ENCODE measurements at regions not wholly inside any gene's neighbourhood (a gene's known extent, or its start where the extent isn't known, plus 50 kb on each side); places are given as distances from the start of the nearest gene placed in this dataset.

DNA sequence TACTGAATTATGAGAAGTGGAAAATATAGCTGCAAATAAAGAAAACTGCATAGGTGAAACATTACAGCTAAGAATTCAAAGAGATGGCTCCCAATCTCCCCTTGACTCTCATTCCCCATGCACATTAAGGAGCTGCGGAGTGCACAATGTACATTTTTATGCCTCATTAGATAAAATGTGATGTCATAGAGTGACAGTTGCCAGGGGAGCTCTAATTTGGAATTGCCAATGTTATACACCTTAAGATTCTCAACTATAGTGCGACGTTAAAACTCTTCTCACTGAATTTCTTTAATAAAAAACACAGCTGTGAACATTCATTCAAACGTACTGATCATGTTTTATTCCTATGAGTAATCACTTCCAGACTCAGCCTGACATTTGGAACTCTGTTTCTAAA, 386.9 kb upstream of the CELF2 start:
- ATAC-seq (no peak), DNase-seq (ENCODE audit: low spot score in 2 of 2) (no peak)
- no peaks in the 10 kb centered on the region for H3K4me1 Mint-ChIP-seq
- no peaks in the 10 kb centered on the region for H3K36me3 Mint-ChIP-seq
- H3K27ac Mint-ChIP-seq = no peak overlapping the region
- H3K4me3 Mint-ChIP-seq = no peak overlapping the region
- no peaks in the 10 kb centered on the region for H3K9me3 Mint-ChIP-seq

GRCh38 chr10:10642189-10642588, 375.5 kb upstream of the CELF2 start:
- ATAC-seq (no peak), DNase-seq (ENCODE audit: low spot score in 2 of 2) (no peak)
- Mint-ChIP-seq H3K4me1 (no peaks in the 10 kb centered on the region), H3K4me3 (no peak overlapping the region), H3K36me3 (no peaks in the 10 kb centered on the region), H3K9me3 (no peaks in the 10 kb centered on the region), H3K27ac (no peak overlapping the region)

- Mint-ChIP-seq H3K36me3 (no peaks in the 10 kb centered on the region), H3K4me1 (no peaks in the 10 kb centered on the region), H3K4me3 (no peak overlapping the region), H3K9me3 (no peaks in the 10 kb centered on the region), H3K27ac (no peak overlapping the region)
- ATAC-seq (no peak), DNase-seq (ENCODE audit: low spot score in 2 of 2) (no peak)
These were observed 374.9 kb upstream of the CELF2 start for GRCh38 chr10:10642751-10643150.

- DNase-seq (ENCODE audit: low spot score in 2 of 2) (no peak), ATAC-seq (no peak)
- no peaks in the 10 kb centered on the region for H3K36me3 Mint-ChIP-seq
- H3K27ac Mint-ChIP-seq = no peak overlapping the region
- H3K4me3 Mint-ChIP-seq = no peak overlapping the region
- no peaks in the 10 kb centered on the region for H3K4me1 Mint-ChIP-seq
- H3K9me3 Mint-ChIP-seq = no peaks in the 10 kb centered on the region
These were observed 373.5 kb upstream of the CELF2 start for GRCh38 chr10:10644008-10644646.

GRCh38 chr10:10644676-10645385, 372.8 kb upstream of the CELF2 start:
- no peak overlapping the region for H3K27ac Mint-ChIP-seq
- H3K36me3 Mint-ChIP-seq = no peaks in the 10 kb centered on the region
- H3K4me1 Mint-ChIP-seq = no peaks in the 10 kb centered on the region
- no peak for DNase-seq (ENCODE audit: low spot score in 2 of 2)
- H3K9me3 Mint-ChIP-seq = no peaks in the 10 kb centered on the region
- ATAC-seq = no peak
- H3K4me3 Mint-ChIP-seq = no peak overlapping the region

GRCh38 chr10:10647331-10647730, 370.3 kb upstream of the CELF2 start:
- H3K27ac Mint-ChIP-seq = no peak overlapping the region
- no peaks in the 10 kb centered on the region for H3K4me1 Mint-ChIP-seq
- no peaks in the 10 kb centered on the region for H3K36me3 Mint-ChIP-seq
- ATAC-seq (no peak), DNase-seq (ENCODE audit: low spot score in 2 of 2) (no peak)
- peaks cover 6% of the 10 kb centered on the region for H3K9me3 Mint-ChIP-seq
- H3K4me3 Mint-ChIP-seq = no peak overlapping the region

DNA sequence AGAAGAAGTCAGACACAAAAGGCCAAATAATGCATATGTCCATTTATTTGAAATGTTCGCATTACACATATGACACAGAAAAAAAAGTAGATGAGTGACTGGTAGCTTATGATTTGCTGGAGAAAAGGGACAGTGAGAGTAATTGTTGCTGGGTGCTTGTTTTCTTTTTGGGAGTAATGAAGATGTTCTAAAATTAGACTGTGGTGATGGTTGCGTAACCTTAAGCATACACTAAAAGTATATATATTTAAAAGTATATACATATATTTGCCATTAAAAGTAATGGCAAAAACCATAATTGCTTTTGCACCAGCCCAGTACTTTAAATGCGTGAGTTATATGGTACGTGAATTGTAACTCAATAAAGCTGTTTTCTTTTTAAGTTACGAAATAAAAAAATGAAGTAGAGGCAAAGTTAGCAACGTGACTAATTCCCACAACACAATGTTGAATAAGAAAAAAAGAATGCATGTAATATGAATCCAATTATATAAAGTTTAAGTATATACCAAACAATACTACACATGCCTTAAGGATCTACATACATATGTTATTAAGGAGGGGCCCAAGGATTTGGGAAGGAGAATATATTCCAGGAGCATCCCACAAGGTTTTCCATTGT, 360.4 kb upstream of the CELF2 start:
- Mint-ChIP-seq H3K36me3 (no peaks in the 10 kb centered on the region), H3K9me3 (no peaks in the 10 kb centered on the region), H3K27ac (no peak overlapping the region), H3K4me1 (no peaks in the 10 kb centered on the region), H3K4me3 (no peak overlapping the region)
- ATAC-seq = no peak
- no peak for DNase-seq (ENCODE audit: low spot score in 2 of 2)

DNA sequence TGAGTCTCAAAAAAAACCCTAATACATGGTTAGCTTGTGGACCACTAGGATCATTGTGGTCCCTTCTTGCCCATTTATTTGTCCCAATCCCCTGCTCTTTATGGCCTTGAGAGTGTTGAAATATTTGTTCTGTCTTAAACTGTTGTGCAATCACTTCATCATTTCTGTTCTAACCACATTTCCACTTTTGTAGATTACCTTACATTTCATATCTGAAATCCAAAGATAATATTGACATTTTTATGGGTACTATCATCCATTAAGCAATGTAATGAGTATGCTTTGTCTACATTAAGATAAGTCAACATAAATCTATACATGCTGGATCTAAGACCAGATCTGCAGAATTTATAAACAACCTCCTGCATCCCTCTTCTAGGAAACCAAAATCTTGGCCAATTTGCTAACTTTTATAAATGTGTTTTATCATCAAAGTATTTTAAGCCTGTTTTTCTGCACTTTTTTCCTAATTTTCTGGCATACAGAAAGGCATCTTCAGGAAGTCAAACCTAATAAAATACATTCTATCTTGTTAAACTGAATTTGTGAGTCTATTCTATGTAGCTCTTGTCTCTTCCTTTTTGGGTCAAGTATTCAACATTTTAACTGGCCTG, 359.4 kb upstream of the CELF2 start:
- ATAC-seq = no peak
- no peak overlapping the region for H3K4me3 Mint-ChIP-seq
- no peaks in the 10 kb centered on the region for H3K4me1 Mint-ChIP-seq
- no peaks in the 10 kb centered on the region for H3K9me3 Mint-ChIP-seq
- H3K27ac Mint-ChIP-seq = no peak overlapping the region
- no peaks in the 10 kb centered on the region for H3K36me3 Mint-ChIP-seq
- no peak for DNase-seq (ENCODE audit: low spot score in 2 of 2)

- no peak for ATAC-seq
- H3K36me3 Mint-ChIP-seq = no peaks in the 10 kb centered on the region
- H3K4me3 Mint-ChIP-seq = no peak overlapping the region
- DNase-seq (ENCODE audit: low spot score in 2 of 2) = no peak
- no peaks in the 10 kb centered on the region for H3K9me3 Mint-ChIP-seq
- no peak overlapping the region for H3K27ac Mint-ChIP-seq
- no peaks in the 10 kb centered on the region for H3K4me1 Mint-ChIP-seq
These were observed 357.6 kb upstream of the CELF2 start for GRCh38 chr10:10660054-10660453.

DNA sequence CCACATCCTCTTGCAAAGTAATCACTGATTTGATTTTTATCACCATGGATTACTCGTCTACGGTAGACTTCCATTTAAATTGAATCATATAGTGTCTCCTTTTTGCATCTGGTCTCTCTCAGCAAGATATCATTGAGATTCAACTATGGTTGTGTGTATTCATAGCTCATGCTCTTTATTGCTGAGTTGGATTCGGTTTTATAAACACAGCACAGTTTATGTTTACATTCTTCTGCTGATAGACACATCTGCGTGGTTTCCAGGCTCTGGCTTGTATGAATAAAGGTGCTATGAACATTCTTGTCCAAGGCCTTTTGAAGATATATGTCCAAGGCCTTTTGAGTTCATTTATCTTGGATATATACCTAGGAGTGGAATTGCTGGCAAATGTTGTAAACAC, 356.5 kb upstream of the CELF2 start:
- Mint-ChIP-seq H3K36me3 (no peaks in the 10 kb centered on the region), H3K4me1 (no peaks in the 10 kb centered on the region), H3K9me3 (no peaks in the 10 kb centered on the region), H3K27ac (no peak overlapping the region), H3K4me3 (no peak overlapping the region)
- DNase-seq (ENCODE audit: low spot score in 2 of 2) (no peak), ATAC-seq (no peak)

DNA sequence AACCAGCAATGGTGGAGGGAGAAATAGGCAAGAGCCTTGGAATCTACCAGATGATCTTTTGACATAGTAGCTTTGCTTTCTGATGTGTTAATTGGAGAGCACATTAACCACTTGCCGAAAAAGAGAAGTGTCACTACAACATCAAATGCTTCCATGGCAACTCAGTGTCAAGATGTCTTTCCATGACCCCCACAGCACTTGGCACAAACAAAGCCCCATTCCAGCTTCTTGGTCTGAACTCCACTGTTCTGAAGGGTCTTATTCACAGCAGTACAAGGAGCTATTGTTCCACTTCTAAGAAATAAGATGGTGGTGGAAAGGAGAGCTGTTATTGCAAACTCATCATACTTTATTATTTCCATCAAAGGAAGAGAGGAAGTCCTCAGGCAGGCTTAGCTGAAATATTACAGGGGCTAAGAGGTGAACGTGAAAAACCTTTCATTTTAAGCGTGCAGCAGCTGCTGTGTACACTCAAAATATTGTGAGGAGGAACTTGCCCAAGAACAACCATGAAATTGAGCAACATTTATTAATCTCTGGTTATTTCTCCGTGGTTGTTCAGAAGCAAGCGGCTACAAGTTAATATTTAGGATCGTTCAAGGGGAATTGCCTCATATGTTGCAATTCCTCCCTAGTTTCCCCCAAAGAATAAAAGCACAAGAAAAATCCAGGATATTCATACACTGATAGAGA, 354.8 kb upstream of the CELF2 start:
- Mint-ChIP-seq H3K4me1 (no peaks in the 10 kb centered on the region), H3K36me3 (no peaks in the 10 kb centered on the region), H3K9me3 (no peaks in the 10 kb centered on the region), H3K27ac (no peak overlapping the region), H3K4me3 (no peak overlapping the region)
- ATAC-seq (no peak), DNase-seq (ENCODE audit: low spot score in 2 of 2) (no peak)

DNA sequence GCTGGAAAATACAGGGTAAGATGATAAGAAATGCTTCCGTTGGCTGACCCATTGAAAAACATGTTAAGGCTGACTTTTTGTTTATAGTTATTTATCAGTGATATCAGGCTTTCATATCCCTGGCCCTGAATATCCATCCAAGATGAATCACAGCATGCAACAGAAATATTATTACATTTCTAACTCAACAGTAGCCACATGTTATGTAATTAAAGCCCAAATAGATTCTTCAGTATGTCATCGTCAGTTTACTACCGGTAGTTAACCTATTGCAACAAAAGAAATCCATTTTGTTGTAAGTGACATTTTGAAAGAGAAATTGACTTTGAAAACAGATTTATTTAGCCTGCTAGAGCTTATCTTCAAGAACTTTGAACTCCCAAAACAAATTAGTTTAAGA, 354.1 kb upstream of the CELF2 start:
- H3K4me3 Mint-ChIP-seq = no peak overlapping the region
- no peaks in the 10 kb centered on the region for H3K36me3 Mint-ChIP-seq
- H3K4me1 Mint-ChIP-seq = no peaks in the 10 kb centered on the region
- ATAC-seq = no peak
- no peak overlapping the region for H3K27ac Mint-ChIP-seq
- DNase-seq (ENCODE audit: low spot score in 2 of 2) = no peak
- H3K9me3 Mint-ChIP-seq = no peaks in the 10 kb centered on the region

DNA sequence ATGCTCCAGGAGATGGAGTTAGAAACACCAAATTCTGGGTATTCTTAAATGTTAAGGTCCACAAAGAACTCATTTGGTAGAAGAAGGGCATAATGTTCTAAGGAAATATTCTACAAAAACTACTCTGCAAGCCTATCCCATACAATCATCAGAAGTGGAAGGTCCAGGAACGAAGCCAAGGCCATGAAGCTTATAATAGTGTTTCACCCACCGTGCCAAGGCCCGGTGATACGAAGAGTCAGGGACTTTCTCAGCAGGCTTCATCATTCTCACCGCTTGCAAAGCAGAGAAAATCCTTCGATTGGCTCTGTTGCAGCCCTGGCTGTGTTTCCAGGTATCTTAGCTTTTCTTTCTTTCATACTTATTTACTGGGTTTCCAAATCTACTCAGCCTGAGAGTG, 351.9 kb upstream of the CELF2 start:
- H3K27ac Mint-ChIP-seq = no peak overlapping the region
- DNase-seq (ENCODE audit: low spot score in 2 of 2) = no peak
- H3K9me3 Mint-ChIP-seq = no peaks in the 10 kb centered on the region
- H3K36me3 Mint-ChIP-seq = no peaks in the 10 kb centered on the region
- H3K4me3 Mint-ChIP-seq = no peak overlapping the region
- no peaks in the 10 kb centered on the region for H3K4me1 Mint-ChIP-seq
- ATAC-seq = no peak

GRCh38 chr10:10667466-10667865, 350.2 kb upstream of the CELF2 start:
- DNase-seq (ENCODE audit: low spot score in 2 of 2) (no peak), ATAC-seq (no peak)
- Mint-ChIP-seq H3K4me3 (no peak overlapping the region), H3K4me1 (no peaks in the 10 kb centered on the region), H3K9me3 (no peaks in the 10 kb centered on the region), H3K27ac (no peak overlapping the region), H3K36me3 (no peaks in the 10 kb centered on the region)

DNA sequence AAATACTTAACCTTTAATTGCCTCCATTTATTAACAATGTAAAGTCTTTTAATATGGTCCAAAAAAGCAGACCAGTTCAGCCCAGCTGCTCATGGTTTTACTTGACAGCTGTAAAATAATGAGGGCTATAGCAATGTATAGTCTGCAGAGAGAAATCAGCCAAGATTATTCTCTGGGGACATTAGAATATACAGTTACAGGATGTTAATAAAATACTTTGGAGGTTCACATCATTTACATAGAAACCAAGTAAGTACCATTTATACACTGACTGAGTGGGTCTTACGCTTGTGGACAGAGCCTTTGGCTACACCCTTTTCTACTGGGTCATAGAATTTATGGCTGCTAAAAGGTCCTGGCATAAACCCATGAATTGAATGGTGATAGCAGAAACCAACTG, 340.7 kb upstream of the CELF2 start:
- Mint-ChIP-seq H3K27ac (no peak overlapping the region), H3K36me3 (no peaks in the 10 kb centered on the region), H3K9me3 (peaks cover 5% of the 10 kb centered on the region), H3K4me1 (no peaks in the 10 kb centered on the region), H3K4me3 (no peak overlapping the region)
- DNase-seq (ENCODE audit: low spot score in 2 of 2) (no peak), ATAC-seq (no peak)

All from stimulated activated effector memory CD8-positive, alpha-beta T cell treated with anti-CD3 and anti-CD28 coated beads, Interleukin-12 subunit alpha, Interleukin-12 subunit beta, amount 100 ng/mL, for 72 hours (primary cell).